CD4-positive, alpha-beta T cell treated with Interleukin-17A for 4 hours (primary cell): ENCODE measurements at regions not wholly inside any gene's neighbourhood (a gene's known extent, or its start where the extent isn't known, plus 50 kb on each side); places are given as distances from the start of the nearest gene placed in this dataset.
A peak's percentile ranks its signal among the peaks of the same experiment; 100 is the strongest.
"Not testable (repeated sequence)": the region's sequence is repeated elsewhere in the genome, so short reads cannot be mapped to it uniquely, and the experiment has no call there.

Experiments
- DNase-seq: peaks from one replicate; pipeline ENCODE4 v3.0.0-alpha.2; 2020; ENCODE audit warnings: mixed read lengths

DNA sequence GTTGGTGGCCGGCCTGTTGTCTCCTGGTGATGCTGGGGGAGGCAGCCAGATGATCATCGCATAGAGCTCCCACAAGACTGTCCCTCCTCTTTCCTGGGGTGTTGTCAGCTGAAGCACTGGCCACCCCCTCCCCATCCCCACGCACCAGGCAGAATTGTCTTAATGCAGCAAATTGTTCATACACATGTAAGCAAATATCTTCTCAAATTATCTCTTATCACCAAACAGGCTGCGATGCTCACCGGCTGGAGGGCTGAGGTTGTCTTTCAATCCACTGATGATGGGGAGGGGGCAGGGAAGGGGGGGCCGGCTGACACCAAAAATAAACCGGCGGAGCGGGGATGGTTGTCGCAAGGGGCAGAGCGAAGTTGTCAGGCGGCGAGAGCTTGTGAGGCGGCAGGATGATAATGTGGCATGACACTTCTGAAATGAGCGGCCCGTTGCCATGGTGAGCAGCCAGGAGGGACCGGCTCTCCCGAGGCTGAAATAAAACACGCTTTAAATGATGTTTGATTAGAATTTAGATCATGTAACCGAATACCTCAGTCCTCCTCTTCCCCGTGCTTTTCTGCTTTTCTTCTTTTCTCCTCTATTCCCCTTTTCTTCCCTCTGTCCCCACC is 59.8 kb downstream of the MRM1 start:
- DNase-seq = no peak

DNA sequence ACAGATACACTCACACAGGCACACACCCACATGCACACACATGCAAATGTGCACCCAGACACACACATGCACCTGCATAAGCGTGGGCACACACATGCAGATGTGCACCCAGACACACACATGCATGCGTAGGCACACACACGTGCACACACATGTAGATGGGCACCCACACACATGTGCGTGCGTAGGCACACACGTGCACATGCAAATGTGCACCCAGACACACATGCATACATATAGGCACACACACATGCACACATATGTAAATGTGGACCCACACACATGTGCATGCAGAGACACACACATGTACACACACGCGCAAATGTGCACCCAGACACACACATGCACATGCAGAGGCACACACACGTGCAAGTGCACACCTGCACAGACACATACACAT is 60.3 kb downstream of the MRM1 start:
- no peak for DNase-seq

DNA sequence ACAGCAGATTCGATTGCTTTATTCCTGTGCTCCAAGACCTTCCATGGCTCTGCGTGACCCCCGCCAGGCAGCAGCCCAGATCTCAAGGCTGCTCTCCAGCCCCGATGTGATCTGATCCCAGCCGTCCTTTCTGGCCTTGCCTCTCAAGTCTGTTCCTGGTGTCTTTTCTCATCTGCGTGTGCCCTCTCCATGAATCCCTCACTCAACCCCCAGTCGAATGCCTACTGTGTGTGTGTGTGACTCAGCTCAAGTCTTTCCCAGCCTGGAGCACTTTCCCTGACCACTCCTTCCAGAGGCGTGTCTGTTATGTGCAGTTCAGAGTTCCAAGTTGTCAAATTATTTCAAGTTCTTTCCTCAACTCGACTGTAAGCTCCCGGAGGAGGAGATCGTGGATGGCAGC is 64.0 kb downstream of the MRM1 start:
- no peak for DNase-seq

DNA sequence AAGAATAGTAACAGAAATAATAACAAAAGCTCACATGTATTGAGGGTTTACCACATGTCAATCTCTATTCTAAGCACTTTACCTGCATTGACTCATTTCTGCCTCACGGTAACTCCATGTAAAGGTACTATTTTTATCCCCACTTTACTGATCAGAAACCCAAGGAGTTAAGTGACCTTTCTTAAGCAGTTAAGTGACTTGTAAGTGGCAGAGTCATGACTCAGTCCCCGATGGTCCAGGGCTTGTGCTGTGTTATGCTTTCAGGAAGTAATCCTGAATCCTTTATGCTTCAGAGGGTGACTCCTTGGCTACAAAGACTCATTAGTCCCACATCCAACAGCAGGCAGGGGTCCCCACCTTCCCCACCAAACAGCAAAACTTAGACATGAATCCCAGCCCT is 66.5 kb downstream of the MRM1 start:
- no peak for DNase-seq

DNA sequence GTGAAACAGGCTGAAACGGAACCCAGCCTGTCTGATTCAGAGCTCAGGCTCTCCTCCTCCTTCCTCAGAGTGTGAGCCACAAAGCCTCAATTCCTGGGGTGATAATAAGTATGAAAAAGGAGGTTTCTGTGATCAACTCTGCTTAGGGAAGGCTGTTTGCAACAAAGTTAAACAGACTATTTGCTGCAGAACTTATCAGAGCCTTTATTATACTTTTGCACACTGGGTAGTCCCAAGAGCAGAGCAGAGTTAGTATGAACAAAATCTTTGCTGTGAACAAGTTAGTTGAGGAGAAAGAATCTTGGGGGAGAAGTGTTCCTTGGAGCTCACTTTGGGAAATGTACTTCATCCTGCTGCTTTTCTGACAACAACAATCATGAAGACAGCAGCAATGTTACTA is 67.4 kb downstream of the MRM1 start:
- no peak for DNase-seq

DNA sequence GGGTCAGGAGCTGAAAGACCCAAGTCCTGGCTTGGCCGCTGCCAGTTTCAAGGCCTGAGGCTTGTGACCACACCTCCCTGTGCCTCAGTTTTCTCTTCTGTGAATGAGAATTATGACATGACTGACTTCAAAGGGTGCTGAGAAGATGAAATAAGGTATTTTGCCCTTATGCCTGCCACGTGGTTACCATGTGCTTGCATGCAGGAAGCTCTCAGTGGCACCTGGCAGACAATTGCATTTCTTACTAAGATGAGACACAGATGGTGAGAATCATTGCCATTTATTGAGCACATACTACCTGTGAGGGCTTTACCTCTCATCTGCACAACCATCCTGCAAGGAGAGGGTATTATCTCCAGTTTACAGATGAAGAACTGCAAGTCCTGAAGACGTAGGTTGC is 69.8 kb downstream of the MRM1 start:
- DNase-seq = no peak

DNA sequence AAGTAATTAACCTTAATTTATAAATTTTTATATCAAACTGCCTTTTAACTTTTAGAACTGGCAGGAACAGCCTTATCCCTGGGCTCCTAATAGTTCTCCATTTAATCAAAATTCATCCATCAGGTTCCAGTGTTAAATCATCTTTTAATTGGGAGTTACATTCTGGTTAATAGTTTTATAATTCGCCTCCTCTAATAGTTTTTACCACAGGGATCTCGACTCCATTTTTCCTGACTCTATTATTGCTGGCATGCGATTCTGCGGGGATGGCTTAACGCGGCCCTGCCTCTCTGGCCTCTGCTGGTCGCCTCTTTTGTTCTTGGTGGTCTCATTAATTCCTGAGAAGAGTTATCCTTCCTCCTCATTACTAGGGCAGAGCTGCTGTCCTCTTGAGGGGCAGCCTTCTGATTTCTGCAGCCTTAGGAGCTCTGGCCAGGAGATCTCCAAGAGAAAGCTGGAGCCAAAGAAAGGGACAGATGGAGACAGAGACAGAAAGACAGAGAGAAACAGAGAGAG is 71.1 kb downstream of the MRM1 start:
- DNase-seq = no peak

DNA sequence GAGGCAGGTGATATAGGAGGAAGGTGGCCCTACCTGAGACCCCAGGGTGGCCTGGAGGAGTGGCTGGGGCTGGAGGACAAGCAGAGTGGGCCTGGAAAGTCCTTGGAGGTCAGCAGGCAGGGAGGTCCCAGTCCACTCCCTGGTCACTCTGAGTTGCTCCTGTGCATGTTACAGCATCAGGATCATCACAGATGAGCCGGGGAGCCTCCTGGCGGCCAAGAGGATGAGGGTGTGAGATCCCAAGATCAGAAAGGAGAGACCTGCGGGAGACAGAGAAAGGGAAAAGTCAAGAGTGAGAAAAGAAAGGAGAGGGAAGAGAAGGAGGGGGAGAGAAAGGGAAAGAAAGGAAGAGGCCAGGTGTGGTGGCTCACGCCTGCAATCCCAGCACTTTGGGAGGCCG is 71.7 kb downstream of the MRM1 start:
- DNase-seq = no peak

DNA sequence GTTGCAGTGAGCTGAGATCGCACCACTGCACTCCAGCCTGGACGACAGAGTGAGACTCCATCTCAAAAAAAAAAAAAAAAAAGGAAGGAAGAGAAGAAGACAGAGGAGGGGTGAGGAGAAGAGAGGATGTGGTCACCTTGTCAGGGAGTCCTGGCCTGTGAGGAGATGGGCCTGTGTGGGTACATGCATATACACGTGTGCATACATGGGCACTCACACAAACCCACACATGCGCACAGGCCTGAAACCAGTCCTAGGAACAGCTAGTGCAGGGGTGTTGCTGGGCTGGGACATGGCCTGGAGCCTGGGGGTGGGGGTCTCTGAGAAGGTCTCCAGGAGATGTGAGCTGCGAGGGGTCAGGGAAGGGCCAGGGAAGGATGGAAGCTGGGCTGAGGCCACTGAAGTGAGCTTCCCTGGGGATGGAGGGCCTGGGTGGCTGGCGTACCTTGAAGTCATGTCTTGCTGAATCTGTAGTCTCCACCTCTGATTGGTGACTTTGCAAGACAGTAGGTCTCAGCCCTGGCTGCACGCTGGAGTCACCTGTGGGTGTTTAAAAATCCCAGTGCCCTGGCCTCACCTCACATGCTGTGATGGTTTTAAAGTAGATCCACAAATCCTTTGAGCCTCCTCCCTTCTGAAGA is 72.4 kb downstream of the MRM1 start:
- no peak for DNase-seq

DNA sequence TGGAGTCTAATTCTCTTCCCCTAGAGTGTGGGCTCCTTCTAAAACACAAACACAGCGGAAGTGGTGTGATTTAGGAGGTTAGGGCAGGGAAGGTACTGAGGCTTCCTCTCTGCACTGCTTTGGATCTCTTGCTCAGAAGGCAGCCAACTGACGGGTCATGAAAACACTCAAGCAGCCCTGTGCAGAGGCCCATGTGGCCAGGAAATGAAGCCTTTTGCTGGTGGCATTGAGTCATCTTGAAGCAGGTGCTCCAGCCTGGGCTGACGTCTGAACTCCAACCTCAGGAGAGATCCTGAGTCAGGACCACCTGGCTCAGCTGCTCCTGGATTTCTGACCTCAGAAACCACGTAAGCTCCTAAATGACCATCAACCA is 72.9 kb downstream of the MRM1 start:
- DNase-seq = peak; percentile 58

DNA sequence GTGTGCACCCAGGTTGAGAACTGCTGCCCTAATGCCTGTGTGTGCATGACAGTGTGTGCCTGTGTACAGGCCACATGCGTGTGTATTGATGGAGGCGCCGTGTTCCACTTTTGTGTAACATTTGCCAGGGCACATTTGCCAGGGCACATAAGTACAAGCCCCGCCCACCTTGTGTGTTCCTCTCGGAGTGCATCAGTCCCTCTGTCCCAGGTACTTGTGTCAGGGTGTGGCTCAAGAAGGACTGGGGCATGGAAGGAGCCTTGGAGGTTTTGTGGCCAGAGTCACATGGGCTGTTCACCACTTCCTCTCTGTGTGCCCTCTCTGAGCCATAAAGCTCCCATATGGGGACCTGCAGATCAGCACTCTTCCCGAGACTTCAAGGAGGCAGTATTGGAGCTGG is 73.9 kb downstream of the MRM1 start:
- DNase-seq = peak; percentile 20

DNA sequence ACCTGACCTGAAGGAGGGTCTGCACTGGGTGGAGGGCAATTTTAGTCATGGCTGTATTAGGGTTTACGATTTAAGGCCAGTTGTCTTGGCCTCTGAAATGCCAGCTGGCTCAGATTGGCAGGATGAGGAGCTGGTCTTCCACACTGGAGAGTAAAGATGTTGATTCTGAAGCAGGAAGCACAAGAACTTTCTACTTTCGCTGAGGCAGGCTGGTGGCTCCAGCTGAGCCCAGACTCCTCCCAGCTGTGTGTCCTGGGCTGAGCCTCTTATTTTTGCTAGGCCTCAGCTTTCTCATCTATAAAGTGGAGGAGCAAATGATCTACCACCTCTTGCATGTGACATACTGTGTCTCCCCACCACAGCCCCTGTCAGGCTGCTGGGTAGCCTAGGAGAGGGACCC is 74.4 kb downstream of the MRM1 start:
- no peak for DNase-seq

DNA sequence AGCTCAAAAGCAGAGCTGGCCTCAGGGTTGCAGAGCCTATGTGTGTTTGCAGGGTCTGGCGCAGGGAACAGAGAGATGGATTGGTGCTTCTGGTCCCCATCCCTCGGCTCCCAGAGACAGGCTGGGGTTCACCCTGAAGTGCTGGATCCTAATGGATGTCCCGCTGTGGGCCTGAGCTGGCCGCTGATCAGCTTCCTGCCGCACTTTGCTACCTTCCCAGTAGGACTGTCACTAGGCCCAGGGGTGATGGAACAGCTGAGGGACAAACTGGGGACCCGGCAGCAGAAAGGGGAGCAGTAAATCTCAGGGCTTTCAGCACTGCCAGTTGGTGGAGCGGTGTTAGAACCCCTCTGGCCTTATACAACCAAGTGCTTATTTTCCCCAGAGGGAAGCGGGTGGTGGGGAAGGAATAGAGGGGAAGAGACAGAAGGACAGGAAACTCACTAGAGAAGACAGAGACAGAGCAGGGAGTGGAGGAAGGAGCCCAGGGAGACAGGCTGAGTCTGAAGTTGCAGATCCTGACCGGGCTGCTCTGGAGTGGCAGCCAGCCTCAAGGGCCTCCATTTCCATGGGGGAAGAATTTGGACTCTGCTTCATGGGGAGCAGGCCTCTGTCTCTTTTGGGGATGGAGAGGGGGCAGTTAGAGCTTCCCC is 78.6 kb downstream of the MRM1 start:
- no peak for DNase-seq

DNA sequence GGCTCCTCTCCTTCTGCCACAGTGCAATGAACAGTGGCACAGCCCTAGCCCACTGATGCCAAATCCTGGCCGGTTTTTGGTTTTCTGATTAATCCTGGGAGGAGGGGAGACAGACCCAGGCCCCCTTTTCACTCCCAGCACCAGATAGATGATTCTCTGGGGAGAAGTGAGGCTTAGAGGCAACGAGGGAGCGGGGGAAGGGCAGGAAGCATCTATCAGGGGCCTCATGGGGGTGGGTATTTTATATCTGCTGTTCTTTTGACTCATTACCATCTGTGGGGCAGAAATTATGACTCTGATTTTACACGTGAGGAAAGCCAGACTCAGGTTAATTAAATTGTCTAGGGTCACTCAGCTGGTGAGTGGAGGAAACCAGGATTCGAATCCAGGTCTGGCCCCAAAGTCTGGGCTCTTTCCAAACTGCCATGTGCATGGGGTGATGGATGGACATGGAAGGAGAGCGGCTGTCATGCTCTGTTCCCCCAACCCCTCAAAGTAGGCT is 79.4 kb downstream of the MRM1 start:
- DNase-seq = no peak

DNA sequence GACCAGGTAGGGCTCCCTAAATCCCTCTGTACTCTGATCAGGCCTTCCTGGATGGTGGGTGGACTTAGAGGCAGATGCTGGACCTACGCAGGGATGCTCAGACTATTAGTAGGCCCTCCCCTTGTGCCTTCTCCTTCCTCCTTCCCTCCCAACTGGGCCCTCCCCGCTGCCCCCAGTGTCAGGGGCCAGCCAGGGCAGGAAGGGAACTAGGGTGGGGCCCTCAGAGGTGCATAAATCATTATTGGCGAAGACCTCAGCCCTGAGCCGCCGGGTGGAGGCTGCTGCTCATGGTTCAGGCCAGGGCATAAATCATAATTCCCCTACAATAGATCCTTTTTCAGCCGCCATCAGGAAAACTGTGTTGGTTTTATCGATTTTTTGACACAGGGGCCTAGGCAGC is 81.4 kb downstream of the MRM1 start:
- no peak for DNase-seq

DNA sequence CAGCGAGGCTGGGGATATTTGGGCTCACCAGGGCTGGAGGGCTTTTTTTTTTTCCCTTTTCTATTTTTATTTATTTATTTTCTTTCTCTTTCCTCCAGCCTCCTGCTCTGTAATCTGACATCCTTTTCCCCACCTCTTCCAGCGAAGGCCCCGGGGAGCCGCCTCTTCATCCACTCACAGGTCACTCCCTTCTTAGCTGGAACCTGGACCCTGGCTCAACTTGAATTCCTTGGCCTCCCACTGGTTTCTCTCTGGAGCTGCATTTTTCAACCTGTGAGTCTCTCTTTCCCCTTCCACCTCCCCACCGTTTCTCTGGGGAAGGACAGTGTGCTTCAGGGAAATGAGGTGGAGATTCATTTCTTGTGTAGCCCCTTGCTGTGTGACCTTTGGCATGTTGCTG is 82.0 kb downstream of the MRM1 start:
- no peak for DNase-seq

DNA sequence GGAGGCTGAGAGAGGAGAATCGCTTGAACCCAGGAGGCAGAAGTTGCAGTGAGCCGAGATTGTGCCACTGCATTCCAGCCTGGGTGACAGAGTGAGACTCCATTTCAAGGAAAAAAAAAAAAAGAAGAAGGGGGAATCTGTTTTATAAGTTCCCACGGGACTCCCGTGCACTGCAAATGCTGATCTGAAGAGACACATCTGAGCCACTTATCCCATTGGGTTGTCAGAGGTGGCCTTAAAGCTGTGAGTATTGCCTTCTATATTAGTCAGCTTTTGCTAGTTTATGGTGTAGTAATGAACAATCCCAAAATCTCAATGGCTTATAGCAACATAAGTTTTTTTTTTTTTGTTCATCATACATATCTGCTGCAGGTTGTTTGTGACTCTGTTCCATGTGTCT is 82.8 kb downstream of the MRM1 start:
- DNase-seq = no peak

DNA sequence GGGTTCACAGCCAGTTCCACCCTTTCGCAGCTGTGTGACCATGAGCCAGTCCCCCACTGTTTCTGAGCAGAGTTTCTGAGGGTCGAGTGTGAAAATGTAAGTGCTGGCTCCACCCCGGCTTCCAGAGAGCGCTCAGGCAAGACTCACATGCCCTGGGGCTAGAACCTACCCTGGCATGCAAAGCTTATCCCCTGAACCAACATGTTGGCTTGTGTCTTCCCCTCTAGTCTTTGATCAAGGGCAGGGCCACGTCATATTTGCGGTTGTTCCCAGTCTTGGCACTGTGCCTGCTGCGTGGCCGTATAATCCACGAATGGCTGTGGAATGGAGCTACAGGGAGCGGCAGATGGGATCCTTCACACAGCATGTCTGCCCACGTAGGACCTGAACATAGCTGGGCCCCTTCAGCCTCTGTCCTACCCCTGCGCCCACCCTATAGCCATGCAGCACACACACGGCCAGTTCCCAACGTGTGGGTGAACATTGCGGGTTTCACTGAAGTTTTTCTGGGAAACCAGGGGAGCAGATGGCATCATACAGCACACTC is 84.8 kb downstream of the MRM1 start:
- no peak for DNase-seq

DNA sequence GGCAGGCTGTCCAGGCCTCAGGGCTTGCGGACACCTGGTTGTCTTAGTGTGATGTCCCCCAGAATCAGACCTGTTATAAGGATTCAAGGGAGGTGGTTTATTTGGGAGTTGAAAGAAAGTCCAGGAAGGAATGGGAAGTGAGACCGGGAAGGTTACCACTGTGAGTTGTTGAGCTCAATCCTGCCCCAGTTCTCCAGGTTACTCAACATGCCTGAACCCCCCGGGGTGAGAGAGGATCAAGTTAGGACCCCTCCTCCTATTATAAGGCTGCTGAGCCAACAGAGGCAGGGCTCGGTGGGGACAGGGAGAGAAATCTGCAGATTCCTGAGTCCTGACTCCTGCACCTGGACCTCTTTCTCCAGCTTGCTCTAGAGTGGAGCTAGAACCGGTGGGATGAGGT is 86.4 kb downstream of the MRM1 start:
- no peak for DNase-seq

DNA sequence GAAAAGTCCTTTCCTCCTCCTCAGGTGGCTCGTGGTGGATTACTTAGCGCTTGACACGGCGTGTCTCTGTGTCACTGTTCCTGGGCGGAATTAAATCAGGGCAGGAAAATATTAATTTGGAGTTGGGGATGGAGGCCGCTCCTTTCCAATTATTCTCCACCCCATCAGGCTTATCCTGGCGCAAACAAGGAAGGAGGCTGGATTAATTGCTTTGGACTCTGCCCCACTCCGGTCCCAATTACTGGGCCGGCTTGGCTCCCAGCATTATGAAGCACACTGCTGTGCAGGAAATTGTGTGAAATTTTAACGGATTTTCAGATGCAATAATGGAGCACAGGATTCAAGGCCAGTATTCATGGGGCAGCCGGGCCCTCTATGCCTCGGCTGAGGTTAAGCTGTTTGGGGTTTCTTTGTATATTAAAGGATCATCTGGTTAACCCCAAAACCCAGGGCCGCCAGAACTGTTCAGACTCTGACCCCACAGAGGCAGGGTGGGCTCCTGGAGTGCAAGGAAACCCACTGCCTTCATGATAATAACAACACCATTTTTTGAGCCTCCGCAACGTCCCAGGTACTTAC is 87.8 kb downstream of the MRM1 start:
- DNase-seq = no peak

DNA sequence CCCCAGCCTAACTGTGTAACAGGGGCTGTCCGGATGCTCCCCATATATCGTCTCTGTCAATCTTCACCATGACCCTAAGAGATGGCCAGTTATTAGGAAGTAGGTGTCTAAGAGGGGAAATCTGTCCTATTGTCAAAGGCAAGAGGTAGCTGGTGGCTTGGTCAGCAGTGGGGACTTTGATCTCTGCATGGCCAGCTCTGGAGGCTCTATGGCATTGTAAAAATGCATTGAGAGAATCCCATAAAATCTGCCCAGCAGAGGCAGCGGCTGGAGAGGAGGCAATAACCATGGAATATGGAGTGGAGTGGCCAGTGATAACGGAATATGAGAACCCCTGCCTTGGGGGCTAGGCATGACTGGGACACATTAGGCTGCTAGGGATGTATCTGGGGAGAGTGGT is 88.8 kb downstream of the MRM1 start:
- DNase-seq = no peak

DNA sequence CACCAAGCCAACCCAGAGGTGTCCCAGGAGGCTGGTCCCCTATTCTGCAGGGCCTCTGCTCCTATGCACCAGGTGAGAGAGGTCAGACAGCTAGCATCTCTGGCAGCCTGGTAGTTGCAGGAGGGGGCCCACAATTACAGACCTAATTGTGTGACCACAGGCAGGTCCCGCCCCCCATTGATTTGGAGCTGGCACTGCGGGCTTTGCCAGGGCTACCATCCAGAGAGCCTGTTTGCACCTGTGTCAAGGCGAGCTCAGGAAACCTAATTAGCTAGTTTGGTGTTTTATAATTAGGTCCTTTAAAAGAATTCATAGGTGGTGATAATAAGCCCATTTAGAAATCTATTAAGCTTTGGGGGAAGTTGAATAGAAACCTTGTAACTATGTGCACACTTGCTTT is 90.2 kb downstream of the MRM1 start:
- DNase-seq = no peak

DNA sequence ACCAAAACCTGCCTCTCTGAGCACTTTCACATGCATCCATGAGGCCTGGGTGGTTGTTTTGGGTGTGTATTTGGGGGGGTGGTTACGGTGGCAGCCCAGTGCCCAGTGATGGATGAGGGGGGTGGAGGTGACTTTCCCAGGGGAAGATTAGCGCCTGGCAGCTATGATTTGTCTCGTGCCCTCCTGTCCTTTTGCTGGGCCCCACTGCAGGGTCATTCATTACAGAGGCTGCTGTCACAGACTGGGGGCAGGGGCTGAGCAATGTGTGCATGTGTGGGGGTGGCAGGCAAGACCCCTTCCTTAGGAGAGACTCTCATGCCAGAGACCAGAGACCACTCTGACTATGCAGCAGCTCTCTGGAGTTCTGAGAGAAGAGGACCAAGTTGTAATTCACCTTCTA is 93.7 kb downstream of the MRM1 start:
- DNase-seq = no peak

DNA sequence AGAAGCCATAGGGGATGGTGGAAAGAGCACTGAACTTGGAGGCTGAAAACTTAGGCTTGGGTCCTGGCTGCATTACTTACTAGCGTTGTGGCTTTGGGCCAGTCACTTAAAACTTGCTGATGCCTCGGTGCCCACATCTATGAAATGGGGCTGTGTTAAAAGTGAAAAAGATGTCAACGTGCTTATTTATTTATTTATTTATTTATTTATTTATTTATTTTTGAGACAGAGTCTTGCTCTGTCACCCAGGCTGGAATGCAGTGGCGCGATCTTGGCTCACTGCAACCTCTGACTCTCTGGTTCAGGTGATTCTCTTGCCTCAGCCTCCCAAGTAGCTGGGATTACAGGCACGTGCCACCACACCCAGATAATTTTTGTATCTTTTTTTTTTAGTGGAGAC is 94.3 kb downstream of the MRM1 start:
- DNase-seq = not testable (repeated sequence)
